HuH-7.5 (cell line): ENCODE measurements at regions not wholly inside any gene's neighbourhood (a gene's known extent, or its start where the extent isn't known, plus 50 kb on each side); places are given as distances from the start of the nearest gene placed in this dataset.

Source experiments
- DNase-seq: peaks from one replicate; pipeline ENCODE4 v3.0.0; 2011; ENCODE audit warnings: low spot score

DNA sequence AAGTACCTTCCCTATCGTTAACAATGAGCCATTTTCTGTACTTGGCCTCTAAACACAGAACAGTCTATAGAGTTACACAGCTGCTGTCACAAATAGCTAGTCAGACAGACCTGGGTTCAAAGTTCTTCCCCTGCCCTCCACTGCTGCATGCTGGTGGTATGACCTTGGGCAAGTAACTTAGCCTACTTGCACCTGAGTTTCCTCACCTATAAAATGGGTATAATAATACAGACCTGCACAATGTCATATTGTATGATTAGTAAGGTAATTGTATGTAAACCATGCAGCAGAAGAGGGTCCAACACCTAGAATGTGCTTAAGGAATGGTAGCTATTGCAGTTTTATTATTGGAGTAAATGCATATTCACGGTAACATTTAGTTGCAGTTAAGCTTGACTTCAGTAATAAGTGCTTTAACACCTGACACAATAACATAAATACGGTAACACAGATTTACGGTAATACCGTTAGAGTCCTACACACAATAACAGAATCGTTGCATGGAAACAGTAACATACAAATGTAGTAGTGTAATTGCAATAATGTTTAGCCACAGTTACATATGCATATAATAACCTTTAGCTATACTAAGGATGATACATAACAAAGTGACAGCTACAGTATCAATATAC is 193.3 kb upstream of the CSF3R start:
- no peak for DNase-seq

DNA sequence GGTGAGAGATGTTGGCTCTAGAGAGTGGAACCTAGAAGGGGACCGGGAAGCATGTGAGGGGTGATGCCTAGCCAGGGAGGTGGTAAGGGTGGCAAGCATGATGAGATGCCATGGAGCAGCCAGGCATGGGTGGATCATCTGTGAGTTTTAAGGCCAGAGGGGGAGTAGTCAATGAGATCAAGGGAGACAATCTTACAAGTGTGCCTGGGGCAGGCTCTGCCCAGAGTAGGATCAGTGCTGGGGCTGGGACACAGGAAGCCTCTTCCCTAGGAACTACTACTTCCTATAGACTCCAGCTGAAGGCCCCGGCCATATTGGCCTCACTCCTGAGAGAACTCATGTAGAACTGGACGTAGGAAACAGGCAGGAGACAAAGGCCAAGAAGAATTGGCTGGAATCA is 192.4 kb upstream of the CSF3R start:
- DNase-seq = no peak

DNA sequence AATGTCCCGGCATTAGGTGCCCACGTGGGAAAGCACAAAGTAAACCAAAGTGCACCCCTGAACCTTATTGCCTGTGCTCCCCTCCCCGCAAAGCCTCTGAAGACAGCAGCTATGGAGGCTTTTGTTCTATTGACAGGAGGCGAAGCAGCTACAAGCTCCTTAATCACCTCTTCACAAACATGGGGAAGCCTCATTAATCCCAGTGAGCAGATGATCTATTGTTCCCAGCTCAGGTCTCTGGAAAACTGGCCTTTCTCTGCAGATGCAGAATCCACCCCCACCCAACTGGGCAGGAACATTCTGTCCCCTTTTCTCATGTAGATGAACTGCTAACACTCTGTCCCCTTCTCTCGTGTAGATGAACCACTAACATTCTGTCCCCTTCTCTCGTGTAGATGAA is 190.5 kb upstream of the CSF3R start:
- no peak for DNase-seq

DNA sequence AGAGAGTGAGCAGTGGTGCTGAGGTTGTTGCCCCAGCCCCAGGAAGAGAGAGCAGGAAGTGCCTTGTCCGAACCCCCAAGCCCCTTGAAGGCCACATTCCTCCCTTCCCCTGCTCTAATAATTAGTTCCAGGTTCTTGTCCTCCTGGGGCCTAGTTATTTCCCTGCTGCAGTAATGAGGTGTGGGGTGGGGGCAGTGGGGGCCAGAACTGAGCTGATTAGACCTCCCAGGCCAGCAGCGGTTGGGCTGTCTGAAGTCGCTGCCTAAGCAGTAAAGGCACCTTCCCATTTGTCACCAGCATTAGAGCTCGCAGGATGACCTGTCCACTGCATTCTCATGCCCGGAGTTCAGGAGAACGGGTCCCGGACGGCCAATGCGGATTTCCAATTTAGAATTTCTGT is 186.5 kb upstream of the CSF3R start:
- DNase-seq = no peak

DNA sequence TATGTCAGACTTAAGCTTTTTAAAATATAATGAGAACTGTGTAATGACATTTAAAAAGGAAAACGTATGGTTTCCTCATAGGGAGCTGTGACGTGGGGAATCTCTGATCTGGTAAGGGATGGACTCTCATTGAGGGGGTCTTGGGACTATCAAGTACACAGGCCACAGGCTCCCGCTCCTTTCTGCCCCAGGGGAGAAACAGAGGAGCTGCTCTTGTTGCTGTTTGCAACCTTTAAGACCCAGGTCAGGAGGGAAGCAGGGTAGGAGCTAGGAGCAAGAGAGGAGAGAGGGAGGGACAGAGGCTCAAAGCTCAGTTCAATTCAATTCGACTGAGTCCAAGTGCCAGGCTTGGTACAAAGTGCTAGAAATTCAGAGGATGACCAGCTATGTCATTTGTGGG is 185.1 kb upstream of the CSF3R start:
- DNase-seq = no peak

DNA sequence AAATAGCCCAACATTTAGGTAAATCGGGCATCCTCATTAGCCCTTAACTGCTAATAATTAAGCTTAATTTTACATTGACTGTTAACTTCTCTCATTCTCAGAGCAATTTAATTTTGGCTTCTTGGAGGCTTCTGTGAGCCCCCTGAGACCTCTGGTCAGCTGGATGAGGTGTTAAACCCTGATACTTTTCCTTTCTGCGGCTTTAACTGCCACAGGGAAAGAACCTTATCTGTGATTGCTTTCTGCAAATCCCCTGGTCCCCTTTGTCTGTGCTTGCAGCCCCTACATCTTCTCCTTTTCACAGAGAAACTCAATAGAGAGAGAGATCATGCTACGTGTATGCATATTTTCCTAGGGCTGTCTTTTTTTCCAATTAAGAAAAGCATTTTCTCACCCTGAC is 184.5 kb upstream of the CSF3R start:
- DNase-seq = no peak

DNA sequence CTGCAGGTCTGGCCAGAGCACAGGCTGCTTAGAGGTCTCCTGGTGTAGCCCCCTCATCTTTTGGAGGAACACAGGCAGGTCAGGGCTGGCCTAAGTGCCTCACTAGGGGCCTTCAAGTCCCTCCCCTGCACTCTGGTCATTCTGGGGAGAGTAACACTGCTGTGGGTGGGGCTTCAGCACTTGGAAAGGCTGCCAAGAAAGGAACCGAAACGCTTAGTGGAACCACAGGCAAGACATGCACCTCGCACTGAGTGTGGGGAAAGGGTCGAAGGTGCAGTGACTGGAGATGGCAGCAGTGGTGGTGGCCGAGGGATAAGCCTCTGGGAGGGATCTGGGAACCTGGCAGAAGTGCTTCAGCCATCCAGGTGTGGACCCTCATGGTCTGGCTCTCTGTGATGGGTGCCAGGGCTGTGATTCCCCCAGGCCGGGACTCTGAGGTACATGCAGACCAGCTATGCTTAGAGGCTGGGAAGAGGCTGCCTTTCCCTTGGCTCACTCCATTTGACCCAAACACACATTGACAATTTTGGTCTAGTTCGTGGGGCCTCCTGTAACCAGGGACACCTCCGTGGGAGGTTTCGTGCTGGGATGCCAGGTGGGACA is 182.9 kb upstream of the CSF3R start:
- DNase-seq = no peak

DNA sequence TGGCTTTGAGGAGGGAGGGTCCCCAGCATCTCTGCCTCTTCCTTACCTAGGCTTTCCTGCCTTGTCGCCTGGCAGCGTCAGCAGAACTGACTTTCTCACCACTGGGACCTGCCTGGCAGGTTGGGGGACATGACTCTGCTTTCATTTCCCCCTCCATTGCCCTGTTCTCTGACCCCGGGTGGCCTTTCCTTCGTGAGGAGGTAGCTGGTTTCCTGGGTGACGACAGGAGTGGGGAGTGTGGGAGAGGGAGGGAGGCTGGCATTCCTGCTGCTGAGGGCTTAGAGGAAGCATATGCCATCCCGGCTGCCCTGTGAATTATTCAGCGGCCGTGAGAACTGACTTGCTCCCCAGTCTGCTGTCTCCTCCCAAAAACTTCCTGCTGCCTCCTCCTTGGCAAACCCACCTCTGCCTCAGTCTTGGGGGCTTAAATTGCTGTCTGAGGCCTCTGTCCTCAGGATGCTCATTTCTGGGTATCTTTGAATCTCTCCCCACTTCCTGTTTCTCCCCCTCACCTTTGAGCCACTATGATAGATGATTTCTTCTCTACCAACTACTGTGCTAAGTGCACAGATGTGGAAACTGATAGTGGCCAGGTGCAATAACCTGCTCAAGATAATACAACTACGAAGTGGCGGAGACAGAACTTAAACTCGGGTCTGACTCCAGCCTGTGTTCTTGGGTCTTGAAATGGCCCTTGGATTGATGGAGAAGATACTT is 182.0 kb upstream of the CSF3R start:
- no peak for DNase-seq

DNA sequence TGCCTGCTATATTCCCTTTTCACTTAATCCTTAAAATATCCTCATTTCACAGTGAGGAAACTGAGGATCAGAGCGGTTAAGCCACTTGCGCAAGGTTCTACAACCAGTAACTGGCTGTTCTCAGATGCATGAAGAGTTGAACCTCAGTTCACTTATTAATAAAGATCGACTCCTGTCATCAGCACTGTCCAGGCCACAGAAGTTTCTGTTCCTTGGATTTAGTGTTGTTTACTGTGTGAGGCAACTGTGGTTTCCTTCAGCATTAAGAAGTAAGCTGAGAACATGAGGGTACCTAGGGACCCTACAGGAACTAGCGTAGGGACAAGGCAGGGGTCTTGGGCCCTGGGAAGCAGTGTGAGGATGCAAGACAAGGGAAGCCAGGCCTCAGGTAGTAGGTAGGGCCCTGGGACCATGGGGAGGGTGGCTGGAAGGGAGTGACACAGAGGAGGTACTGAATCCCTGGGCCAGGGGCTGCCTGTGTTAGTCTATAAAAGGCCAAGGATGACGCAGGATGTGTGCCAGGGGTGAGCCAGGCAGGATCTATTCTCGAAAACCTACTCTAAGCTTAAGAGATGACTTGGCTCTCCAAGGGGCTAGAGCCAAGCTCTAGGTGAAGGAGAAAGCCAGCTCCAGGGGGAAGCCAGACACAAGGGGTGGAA is 181.2 kb upstream of the CSF3R start:
- no peak for DNase-seq

DNA sequence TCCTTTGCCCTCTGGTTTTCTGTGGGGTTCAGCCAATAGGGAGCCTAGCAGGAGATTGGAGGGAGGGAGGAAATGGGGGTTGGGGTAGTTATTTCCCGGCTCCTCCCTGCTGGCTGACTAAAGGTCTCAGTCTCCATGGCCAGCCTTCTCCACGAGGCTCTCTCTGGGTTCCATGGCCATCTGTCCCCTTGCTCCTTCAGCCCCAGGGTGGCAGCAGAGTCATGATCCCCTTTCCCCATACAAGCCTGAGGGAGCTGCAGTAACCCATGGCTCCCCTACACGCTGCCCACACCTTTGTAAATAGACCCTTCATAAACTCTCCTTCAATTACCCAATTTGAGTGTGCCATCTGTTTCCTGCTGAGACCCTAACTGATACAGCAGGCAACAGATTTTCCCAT is 176.1 kb upstream of the CSF3R start:
- DNase-seq = no peak

DNA sequence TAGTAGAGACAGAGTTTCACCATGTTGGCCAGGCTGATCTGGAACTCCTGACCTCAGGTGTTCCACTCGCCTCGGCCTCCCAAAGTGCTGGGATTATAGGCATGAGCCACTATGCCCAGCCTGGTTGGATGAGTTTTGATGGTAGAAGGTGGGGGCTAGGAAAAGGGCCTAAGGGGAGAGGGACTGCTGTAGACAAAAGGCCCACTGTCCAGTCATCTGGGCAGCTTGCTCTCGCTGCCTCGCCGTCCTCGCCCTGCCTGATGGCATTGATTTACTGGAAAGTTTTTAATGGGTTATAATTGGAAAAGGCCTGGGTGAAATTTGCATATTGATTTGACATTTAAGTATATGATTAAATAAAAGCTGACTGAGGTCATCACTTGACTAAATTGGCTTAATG is 175.1 kb upstream of the CSF3R start:
- DNase-seq = no peak

DNA sequence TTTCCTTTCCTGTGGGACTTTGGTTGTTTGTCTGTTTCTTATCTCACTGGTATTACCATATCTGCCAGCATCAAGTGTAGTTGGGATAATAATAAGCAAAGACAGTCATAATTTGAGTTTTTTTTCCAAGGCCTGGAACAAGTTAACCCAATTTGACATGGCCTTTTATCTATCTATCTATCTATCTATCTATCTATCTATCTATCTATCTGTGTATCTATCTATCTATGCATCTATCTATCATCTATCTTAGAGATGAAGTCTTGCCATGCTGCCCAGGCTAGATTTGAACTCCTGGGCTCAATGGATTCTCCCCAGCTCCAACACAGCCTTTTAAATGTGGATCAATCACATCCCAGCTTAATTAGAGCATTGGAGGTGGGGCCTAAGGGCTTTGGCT is 174.1 kb upstream of the CSF3R start:
- DNase-seq = no peak

DNA sequence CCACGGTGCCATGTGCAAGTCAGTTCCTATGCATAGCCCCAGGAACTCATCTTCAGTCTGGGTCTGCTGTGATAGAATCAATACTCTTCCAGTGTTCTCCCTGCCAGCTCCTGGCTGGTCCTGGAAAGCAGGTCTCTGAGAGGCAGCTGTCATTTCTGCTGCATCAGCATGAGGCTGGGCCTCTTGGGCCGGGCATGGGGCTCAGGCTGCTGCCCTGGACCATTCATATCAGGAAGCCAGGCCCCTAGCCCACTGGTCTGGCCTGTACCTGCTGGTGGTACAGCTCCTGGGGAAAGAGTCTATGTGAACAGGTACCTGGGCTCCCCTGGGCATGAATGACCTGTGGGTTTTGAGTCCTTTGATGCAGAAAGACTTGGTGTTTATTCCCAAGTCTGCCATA is 173.6 kb upstream of the CSF3R start:
- no peak for DNase-seq

DNA sequence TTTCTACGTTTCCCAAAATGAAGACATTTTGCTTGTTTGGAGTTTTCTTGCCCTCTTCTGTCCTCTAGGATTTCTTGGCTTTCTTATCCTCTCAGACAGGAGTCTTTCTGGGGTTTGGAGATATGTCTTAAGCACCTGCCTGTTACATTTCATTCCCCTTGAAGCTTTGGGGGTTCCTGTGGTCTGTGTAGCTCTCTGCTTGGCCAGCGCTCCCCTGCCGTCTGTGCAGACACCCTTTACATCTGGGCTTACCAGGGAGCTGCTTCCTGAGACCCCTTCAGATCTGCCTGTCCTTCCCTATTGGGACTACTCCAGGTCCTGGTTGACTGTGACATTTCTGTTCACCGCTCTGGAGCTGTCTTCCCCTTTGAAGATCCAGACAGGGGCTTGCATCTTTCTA is 171.9 kb upstream of the CSF3R start:
- no peak for DNase-seq

DNA sequence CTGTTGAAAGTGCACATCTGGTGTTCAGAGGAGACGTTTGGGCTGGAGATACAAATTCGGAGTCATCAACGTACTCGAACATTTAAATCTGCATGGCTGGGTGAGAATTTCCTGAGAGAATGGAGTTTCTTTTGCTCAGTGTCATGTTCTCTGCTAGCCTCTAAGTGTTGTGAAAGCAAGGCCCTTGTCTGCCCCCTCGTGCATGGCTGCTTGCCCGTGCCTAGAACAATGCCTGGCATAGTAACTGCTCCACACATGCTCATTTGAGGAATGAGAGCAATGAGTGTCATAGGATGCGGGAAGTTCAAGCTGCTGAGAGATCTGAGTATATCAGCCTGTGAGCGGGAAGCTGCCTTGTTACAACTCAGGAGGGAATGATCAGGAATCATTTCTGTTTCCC is 171.1 kb upstream of the CSF3R start:
- no peak for DNase-seq

DNA sequence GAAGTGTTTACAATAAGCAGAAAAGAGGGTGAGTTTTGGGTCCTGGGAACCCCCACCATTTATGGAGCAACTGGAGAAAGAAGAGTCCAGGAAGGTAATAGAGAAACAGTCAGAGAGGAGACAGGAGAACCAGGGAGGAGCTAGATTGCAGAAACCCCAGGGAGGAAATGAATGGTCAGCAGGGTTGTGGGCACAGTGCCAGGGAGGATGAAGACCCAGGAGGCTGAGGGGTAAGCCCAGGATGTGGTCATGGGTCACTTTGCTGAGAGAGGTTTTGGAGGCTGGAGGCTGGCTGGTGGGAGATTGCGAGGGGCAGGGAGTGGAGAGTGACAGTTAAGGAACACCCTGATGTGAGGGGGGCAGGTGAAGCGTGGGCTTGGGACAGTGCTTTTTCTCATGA is 169.9 kb upstream of the CSF3R start:
- DNase-seq = no peak

DNA sequence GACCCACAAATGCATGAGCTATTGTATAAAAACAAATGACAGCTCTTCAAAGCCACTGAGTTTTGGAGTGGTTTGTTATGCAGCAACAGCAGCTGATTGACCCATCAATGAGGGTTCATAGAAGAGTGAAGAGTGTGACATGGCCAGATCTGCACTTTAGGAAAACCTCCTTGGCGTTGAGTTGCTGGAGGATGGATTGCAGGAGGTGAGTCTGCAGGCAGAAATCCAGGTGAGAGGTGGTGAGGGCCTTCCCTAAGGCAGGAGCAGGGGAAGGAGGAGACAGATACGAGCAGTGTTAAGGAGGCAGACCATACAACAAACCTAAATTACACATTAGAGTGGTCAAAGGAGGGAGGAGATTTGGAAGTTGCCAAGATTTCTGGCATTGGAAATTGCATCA is 169.3 kb upstream of the CSF3R start:
- DNase-seq = no peak

DNA sequence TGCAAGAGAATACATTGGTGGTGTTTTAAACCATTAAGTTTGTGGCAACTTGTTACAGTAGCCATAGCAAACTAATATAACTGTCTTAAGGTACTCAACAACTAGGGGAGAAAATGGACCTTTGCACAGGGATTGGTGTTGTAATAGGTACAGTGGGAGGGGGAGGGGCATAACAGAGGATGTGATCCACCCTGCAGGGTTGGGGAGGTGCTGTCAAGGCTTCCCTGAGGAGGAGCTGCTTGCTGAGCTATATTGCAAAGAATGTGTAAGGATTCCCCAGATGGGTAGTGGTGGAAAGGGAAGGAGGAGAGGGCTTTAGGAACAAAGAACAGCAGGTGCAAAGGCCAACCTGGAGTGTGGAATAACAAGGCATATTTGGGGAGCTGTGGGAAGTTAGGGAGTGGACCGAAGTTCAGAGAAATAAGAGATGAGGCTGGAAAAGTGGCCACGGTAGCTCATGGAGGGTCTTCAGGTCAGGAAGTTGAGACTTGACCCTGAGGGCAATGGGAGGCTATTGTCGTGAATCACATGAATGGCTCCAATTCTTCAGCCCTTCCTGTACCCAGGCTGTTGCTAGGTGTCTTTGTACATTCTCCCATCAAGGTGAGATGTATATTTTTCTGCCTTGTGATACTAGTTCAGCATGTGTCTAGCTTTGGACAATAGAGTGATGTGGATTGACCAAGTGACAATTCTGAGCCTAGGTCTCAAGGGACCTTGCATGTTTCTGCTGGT is 168.6 kb upstream of the CSF3R start:
- no peak for DNase-seq

DNA sequence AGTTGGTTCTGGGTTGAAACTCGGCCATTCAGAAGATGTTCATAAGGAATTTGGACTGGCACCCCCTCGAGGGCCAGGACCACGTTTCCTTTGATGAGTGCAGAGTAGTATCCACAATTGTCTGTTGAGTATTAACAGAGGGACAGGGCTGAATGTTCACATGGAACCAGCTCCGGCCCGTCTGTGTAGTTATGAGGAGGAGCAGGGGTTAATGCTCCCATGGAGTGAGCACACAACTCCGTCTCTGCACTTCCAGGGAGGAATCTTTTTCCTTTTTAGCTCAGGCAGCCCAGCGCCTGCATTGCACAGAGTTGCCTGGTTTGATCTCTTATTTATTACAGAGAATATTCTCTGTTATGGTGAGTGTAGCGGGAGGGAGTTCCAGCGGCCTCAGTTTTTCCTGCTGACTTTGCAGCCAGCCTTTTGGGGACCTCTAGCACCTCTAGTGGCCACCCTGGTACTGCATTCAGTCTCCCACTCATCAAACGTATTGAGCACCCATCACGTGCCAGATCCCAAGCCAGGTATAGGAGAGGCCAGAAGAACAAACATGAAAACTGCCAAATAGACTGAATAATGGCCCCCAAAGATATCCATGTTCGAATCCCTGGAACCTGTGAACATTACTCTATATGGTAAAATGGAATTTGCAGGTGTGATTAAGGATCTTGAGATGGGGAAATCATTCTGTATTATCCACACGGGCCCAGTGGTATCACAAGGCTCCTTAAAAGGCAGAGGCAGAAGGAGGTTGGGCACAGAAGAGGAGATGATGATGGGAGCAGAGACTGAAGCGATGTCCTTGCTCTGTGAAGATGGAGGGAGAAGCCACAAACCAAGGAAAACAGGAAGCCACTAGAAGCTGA is 167.7 kb upstream of the CSF3R start:
- DNase-seq = peak; percentile 49

DNA sequence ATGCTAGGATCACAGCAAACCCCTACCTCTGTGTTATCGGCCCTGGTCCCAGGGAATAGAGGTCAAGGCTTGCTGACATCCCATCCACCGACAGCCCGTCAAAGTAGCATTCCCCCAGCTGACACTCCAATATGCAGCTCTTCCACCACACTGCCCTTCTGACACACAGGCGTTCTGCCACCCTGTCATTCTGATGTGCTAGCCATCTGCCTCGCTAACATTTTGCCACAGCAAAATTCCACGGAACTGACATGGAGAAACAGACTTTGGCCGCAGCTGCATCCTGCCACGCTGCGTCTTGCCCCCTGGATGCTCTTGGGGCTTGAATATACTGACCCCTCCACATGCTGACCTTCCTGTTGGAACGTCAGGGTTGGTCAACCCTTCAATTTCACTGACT is 163.2 kb upstream of the CSF3R start:
- DNase-seq = no peak

DNA sequence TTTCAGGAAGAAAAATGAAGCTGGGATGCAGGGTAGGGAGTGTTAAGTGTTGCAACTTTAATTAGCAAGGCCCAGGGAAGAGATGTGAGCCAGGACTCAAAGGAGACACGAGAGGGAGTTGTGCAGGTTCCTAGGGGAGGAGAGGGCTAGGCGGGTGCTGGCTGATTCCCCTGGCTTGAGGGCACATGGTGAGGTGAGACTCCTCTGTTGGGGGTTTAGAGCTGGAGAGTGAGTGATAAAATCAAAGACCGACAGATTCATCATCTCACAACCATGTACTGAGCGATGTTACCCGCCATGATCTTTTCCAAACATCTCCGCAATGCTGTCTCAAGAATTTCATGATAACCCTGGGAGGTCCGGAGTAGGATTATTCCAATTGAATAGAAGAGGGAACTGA is 161.8 kb upstream of the CSF3R start:
- DNase-seq = no peak
